Stimulated activated CD4-positive, alpha-beta T cell treated with anti-CD3 and anti-CD28 coated beads, Interleukin-15, amount 100 ng/mL, for 48 hours (primary cell): ENCODE measurements at regions not wholly inside any gene's neighbourhood (a gene's known extent, or its start where the extent isn't known, plus 50 kb on each side); places are given as distances from the start of the nearest gene placed in this dataset.

Source experiments
- DNase-seq, 2 donors: peaks; one replicate each; pipeline ENCODE4 v3.0.0-alpha.2; 2020; ENCODE audit warnings: low read depth in 2 of 2

GRCh38 chr4:147425019-147425418 lies 55.9 kb upstream of the EDNRA start:
- DNase-seq, result no peak

GRCh38 chr4:147428583-147428982 lies 52.3 kb upstream of the EDNRA start:
- DNase-seq, result no peak

GRCh38 chr4:147430111-147430510 lies 50.8 kb upstream of the EDNRA start:
- no peak for DNase-seq
